22Rv1 (cell line): ENCODE measurements at regions not wholly inside any gene's neighbourhood (a gene's known extent, or its start where the extent isn't known, plus 50 kb on each side); places are given as distances from the start of the nearest gene placed in this dataset.
A peak's percentile ranks its signal among the peaks of the same experiment; 100 is the strongest.
"Not testable (repeated sequence)": the region's sequence is repeated elsewhere in the genome, so short reads cannot be mapped to it uniquely, and the experiment has no call there.

Experiments
- H3K27ac ChIP-seq: fragments of 450-650 bp; 2 replicates; pipeline ENCODE4 v1.5.1; 2017
- ZFX ChIP-seq: fragments of 450-650 bp; IDR thresholded peaks from 2 replicates; pipeline ENCODE4 v1.6.1; 2017; ENCODE audit warnings: antibody characterized with exemption, borderline replicate concordance
- TF ChIP-seq, protein P1 (sequence below): fragments of 450-650 bp; IDR thresholded peaks from 2 replicates; pipeline ENCODE4 v1.5.1; 2017; ENCODE audit warnings: mild to moderate bottlenecking

DNA sequence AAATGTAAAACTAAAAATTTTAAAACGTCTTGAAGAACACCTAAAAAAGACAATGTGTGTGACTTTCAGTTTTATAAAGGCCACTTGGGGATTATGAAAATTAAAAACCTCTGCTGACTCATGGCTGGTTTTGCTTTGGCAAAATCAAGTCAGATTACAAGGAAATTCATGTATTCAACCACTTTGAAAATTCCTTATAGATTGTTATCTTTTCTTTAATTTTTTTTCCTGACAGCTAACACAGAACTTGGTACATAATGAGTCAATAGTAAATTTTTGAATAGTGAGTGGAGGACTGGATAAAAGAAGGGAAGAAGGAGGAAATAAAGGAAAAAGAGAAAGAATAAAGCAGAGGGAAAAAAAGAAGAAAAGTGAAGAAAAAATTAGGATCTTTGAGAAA, 1774.7 kb upstream of the ACO1 start:
- H3K27ac ChIP-seq: no peak overlapping the region
- no peak for TF ChIP-seq ZFX
- TF ChIP-seq, protein P1, sequence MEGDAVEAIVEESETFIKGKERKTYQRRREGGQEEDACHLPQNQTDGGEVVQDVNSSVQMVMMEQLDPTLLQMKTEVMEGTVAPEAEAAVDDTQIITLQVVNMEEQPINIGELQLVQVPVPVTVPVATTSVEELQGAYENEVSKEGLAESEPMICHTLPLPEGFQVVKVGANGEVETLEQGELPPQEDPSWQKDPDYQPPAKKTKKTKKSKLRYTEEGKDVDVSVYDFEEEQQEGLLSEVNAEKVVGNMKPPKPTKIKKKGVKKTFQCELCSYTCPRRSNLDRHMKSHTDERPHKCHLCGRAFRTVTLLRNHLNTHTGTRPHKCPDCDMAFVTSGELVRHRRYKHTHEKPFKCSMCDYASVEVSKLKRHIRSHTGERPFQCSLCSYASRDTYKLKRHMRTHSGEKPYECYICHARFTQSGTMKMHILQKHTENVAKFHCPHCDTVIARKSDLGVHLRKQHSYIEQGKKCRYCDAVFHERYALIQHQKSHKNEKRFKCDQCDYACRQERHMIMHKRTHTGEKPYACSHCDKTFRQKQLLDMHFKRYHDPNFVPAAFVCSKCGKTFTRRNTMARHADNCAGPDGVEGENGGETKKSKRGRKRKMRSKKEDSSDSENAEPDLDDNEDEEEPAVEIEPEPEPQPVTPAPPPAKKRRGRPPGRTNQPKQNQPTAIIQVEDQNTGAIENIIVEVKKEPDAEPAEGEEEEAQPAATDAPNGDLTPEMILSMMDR: no peak

DNA sequence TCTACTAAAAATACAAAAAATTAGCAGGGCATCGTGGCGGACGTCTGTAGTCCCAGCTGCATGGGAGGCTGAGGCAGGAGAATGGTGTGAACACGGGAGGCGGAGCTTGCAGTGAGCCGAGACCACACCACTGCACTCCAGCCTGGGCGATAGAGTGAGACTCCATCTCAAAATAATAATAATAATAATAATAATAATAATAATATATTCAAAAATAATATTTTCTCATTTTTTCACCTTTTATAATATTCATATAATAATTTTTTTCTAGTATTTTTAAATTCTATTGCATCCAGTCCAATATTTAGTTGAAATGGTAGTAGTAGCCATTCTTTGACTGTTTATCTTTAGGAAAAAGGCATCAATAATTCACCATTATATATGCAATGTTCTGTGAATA, 1767.7 kb upstream of the ACO1 start:
- H3K27ac ChIP-seq: not testable (repeated sequence)

DNA sequence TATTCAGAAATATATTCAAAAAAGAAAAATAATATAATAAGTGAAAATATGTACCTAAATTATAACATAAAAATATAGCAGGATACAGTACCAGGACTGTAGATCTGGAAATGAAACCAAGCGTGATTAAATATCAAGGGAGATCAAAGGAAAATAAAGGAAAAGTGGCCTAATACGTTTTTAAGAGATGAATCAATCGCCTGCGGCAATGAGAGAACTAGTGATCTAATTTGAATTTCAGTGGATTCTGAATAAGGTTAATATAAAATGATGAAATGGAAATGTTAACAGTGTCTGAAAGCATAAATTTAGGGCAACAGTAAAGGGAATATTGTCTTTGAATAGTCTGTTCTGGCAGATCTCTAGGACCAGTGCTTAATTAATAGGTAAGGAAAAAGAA, 1761.9 kb upstream of the ACO1 start:
- TF ChIP-seq, protein P1: no peak
- TF ChIP-seq ZFX: no peak
- H3K27ac ChIP-seq: no peak overlapping the region

DNA sequence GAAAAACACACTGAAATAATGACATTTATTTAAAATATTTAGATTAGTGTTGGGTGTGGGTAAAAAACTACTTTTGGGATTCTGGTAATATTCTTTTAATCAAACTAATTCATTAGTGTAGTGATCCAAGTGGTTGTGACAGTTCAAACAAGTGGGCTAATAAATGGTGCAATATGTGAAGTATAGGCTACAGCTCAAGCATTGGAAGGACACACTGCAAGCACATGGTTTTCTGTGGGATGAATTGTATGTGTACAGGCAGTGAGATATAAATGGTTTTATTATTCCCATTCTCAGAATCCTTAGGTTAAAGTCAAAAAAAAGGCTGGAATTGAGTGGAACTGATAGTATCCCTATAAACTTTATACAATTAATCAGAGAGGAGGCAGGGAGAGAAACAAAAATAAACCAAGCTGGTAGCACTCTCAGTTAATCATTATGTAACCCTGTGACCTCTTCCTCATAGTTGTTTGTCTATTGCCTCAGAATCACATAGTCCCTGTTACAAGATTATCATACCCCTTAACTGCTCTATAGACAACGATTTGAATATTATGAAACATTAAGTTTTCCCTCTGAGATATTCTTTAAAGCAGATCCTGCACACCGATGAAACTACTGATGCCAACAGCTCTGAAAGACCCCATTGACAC, 1755.4 kb upstream of the ACO1 start:
- peak overlapping the region; percentile 66 for H3K27ac ChIP-seq
- no peak for TF ChIP-seq ZFX
- TF ChIP-seq, protein P1: no peak

DNA sequence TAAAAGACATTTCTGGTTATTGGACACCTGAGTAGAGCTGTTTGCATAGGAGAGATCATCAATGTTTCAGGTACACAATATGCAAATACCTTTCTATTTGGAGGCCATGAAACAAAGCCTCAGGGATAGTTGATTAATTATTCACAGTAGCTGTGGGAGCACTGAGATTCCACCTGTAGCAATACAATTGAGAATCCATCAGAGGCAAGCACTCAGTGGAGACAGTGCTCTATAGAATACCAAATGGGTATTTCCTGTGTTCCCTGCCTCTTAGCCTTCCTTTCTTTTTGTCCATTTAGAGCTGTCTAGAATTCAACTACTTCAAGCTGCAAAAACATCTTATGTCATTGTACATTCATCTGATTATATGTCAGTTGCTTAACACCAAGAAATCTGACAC, 1754.0 kb upstream of the ACO1 start:
- TF ChIP-seq, protein P1: no peak
- no peak for TF ChIP-seq ZFX
- peak overlapping the region; percentile 66 for H3K27ac ChIP-seq

DNA sequence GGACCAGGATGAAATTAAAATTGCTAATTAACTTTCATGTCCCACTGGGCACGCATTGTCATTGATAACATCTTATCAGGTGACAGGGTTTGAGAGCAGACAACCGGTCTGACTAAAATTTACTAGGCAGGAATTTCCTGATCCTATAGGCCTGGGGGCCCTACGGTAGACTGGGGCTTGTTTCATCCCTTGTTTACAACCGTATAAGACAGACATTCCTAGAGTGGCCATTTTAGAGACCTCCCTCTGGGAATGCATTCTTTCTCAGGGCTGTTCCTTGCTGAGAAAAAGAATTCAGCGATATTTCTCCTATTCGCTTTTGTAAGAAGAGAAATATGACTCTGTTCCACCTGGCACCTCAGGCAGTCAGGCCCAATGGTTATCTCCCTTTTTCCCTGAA, 1737.8 kb upstream of the ACO1 start:
- H3K27ac ChIP-seq: not testable (repeated sequence)

DNA sequence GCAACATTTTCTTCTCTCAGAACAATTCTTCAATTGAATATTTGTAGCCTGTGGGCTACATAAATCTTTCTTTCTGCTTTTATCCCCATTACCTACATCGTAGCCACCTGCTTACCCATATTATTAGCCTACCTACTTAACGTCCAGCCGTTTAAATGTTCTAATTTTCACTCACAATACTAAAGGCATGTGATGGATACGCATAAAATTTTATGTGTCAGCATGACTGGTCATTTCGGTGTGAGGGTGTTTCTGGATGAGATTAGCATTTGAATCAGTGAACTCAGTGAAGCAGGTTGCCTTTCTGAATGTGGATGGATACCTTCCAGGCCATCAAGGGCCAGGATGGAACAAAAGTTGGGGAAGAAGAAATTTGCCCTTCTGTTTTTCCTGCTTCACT, 1722.5 kb upstream of the ACO1 start:
- H3K27ac ChIP-seq: no peak overlapping the region
- TF ChIP-seq ZFX: no peak

DNA sequence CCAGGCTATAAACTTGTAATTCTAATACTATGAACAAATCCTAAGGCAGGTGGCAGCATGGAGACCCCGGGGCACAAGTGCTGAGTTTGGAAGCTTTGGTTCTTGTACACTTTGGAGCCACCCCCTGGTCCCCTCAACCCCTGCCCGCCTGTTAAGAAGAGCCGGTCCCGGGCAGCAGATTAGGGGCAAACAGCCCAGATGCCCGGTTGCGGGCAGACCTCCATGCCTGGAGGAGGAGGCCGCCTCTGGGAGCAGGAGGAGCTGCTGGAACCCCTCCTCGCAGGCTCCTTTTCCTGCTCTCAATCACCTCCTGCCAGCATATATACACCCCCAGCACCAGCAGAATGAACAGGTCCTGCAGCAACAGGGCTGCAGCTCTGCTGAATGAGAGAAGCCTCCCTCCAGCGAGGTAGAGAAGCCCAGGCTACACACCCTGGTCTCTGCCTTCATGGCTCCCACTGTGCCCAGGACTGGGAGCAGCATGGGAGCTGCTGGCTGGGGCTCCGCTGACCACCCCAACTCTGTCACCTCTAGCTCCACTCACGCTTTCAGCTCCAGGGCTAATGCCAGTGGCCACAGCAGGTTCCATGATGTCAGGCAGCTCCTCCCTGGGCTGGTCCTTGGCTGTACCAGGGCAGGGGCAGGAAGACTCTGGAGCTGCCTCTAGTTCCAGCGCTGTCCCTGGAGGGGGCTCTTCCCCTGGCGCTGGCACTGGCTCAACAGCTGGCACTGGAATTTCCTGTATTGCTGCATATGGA, 1713.5 kb upstream of the ACO1 start:
- no peak overlapping the region for H3K27ac ChIP-seq
- TF ChIP-seq ZFX: no peak
- TF ChIP-seq, protein P1: no peak

DNA sequence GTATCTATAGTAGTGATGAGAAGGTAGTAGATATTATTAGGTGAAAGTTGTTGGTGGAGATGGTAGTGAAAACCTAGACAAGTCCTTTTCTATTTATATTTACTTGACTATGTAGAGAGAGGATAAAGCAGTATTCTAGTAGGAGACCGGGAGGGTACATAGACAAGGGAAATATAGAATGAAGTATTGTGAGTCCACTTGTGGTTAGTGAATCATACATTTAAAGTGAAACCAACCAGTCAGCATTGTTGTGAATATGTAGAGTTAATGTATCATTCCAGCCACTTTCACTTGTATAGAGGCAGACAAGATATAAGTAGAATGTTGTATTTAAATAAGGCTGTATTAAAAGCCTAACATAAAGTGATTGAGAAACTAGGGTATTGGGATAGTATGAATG, 1711.3 kb upstream of the ACO1 start:
- H3K27ac ChIP-seq: no peak overlapping the region
- TF ChIP-seq ZFX: no peak
- TF ChIP-seq, protein P1: no peak
